Hematopoietic multipotent progenitor cell treated with erythropoietin and hydrocortisone succinate and interleukin-3 and kit ligand, for 6 days (in vitro differentiated cells): ENCODE measurements at regions not wholly inside any gene's neighbourhood (a gene's known extent, or its start where the extent isn't known, plus 50 kb on each side); places are given as distances from the start of the nearest gene placed in this dataset.

ENCODE experiments used
- DNase-seq: peaks from one replicate; pipeline ENCODE4 v3.0.0-alpha.2; 2015

DNA sequence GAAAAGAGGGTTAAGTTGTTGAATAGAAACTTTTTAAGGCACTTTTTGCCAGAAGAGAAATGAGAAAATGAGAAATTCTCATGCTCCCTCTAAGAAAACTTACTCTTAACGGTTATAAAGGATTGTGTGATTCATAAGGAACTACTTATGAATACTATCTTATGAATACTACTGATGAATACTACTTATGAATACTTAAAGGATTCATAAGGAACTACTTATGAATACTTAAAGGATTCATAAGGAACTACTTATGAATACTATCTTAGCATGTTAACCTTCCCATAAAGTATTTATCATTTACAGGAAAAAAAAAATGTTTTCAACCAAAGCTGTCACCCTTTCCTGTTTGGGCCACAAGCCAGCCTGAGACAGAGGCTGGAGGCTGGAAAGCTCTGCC lies 53.1 kb upstream of the UCN3 start:
- DNase-seq, result no peak

DNA sequence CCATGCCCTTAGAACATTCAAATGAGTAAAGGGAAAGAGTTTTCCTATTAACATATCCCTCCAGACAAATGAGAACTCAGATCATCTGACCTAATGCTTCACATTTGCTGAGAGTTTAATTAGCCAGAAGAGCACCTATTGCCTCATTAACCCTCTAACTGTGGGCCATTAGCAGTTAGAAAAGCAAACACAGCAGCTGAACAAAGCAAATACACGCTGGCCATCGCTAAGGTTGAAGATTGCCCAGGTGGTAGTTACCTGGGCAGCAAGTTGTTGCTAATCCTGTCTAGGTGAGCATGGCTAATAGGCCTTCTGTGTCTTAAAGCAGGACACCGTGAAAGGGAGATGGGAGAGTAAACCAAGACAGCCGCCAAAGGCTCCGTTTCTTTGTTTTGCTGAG lies 49.9 kb upstream of the UCN3 start:
- no peak for DNase-seq
